Activated CD4-positive, alpha-beta T cell treated with anti-CD3 and anti-CD28 coated beads, Interleukin-2, amount 50 U/mL, for 16 hours (primary cell): ENCODE measurements at regions not wholly inside any gene's neighbourhood (a gene's known extent, or its start where the extent isn't known, plus 50 kb on each side); places are given as distances from the start of the nearest gene placed in this dataset.

Experiments used
- DNase-seq: peaks from one replicate; pipeline ENCODE4 v3.0.0-alpha.2; 2020

GRCh38 chr9:82598241-82599039 is 464.5 kb downstream of the RASEF start:
- no peak for DNase-seq

DNA sequence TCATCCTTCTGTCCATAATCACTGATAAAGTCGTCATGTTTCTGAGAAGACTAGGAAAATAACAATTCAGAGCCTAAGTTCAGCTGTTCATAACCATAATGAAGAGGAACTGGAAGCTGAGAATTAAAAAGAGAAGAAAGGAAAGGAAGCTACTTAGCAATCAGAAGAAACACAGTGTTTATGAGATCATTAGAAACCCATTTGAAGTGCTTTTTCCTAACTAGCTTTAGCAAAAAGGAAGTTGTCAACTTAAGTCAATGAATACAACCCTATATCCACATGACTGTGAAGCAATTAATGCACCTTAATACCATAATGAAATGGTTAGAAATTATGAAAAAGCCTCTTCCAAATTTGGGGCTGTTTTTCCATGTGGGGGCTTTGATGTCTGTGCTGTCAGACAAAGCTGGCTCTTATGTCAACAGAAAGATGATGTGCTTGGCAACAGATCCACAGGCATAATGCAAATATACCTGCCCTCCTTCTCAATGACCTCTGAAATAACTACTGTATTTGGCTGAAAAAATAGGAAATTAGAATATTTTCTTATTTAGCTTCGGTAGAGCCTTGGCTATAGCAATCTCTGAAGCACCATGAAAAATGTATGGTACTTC is 463.5 kb downstream of the RASEF start:
- no peak for DNase-seq

DNA sequence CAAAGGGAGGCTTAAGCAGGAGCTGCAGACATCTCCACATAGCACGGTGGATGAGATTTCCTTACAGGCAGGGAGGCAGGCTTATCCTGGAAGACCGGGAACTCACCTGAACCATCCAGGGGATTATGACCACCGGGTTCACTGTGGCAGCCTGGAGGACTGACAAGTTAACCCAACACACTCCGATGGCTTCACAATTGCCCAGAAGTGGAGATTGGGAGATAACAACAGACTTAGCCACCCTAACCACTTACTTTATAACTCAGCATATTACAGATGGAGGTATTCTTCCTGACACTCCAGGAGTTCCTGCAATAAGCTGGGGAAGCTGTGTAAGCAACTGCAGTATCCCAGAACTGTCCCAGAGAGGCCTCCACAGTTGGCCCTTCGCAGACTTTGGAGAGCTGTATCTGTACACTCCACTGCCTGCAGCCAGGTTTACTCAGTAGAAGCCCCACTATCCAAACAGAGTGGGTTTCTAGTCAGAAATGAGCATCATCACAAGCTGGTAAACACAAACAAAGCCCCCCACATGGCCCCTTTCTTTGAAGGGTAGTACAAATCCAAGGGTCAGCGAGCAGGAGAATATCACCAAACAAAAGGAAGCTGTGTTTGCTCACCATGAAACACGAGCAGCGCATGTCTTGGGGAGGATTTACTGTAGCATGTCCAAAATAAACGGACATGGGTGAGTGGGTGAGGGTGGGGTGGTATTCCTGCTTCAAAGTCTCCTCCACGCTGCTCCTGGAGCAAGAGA is 462.2 kb downstream of the RASEF start:
- DNase-seq = no peak

GRCh38 chr9:82601293-82601771 is 461.6 kb downstream of the RASEF start:
- no peak for DNase-seq

- no peak for DNase-seq
These were observed 457.8 kb downstream of the RASEF start for GRCh38 chr9:82604947-82605656.

GRCh38 chr9:82605657-82606031 is 457.3 kb downstream of the RASEF start:
- DNase-seq = no peak

GRCh38 chr9:82606071-82606470 is 456.9 kb downstream of the RASEF start:
- no peak for DNase-seq

GRCh38 chr9:82606492-82607382 is 456.2 kb downstream of the RASEF start:
- peak; percentile 20 for DNase-seq

GRCh38 chr9:82608487-82608886 is 454.5 kb downstream of the RASEF start:
- DNase-seq = no peak

DNA sequence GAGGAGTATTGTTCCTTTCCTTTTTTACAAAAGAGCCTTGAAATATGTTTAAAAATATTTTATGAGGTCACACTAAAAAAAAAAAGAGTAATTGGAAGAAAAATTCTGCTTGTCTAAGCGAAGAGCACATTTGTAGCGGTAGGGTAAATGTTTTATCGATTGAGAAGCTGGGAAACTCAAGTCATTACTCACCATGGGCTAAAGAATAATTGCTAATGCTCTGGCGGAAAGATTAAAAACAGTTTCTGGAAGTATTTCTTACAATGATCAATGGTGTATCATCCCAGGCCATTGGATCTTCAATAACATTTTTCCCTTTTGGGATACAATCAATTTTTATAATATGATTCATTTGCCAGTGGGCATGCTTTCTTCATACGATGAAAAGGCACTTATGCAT is 450.0 kb downstream of the RASEF start:
- no peak for DNase-seq

DNA sequence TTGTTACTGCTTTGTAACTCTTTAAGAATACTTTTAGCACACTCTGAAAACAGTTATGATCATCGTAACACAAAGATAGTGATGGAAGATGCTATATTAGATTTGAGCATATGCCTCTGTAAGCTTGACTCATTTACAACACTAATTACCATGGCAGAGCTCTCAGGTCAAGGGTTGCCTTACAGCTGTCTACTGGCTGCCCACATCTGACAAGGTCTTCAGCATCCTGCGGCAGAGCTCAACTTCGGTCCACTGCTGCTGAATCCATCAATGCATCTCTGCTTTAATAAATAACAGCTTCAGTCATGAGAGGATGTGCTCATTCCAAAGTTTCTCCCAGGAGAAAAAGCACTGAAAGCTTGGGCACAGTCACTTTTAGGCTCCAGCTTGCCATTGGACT is 449.4 kb downstream of the RASEF start:
- no peak for DNase-seq

GRCh38 chr9:82616545-82616944 is 446.4 kb downstream of the RASEF start:
- DNase-seq = no peak

GRCh38 chr9:82621447-82621846 is 441.5 kb downstream of the RASEF start:
- DNase-seq = no peak

GRCh38 chr9:82637368-82637767 is 425.6 kb downstream of the RASEF start:
- no peak for DNase-seq

DNA sequence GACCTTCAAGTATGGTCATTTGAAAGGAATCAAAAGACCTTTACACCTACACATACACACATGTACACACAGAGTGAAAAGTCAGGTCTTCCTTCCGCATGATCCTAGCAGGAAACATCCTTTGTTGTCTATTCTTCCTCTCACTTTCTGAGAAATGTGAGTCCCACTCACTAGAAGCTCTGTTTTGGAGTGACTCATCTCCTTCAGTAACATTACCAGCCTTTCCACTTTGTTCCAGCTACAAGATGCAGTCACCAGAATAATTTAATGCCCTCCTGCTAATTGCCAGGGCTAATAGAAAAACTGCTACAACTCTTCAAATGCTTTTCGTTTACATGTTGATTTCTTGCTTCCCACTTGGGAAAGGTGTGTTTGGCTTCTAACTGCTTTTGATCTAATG is 417.3 kb downstream of the RASEF start:
- no peak for DNase-seq

DNA sequence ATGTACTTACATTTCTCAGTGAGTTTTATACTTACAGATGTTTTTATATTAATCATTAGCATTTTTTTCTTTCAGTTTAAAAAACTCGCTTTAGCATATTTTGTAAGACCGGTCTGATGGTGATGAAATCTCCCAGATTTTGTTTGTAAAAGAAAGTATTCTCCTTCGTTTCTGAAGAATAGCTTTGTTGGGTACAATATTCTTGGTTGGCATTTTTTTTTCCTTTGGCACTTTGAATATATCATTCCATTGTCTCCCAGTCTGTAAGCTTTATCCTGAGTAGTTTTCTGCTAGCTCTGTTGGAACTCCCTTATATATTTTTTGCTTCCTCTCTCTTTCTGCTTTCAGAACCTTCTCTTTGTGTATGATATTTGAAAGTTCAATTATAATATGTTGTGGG is 412.6 kb downstream of the RASEF start:
- no peak for DNase-seq

DNA sequence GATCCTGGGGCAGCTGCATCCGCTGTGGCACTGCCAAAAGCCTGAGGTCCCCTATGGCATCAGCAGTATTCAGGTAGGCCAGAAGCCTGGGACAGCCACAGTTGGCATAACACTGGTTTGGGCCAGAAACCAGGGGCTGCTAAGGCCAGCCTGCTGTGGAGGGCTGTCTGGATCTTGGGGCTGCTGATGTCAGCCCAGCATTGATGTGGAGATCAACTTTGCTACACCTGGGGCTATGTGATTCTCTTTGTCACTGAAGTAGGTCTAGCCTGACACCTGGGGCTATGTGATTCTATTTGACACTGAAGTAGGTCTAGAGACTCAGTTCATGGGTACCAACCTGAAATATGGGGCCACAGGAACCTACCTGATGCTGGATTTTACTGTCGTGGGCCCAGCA is 411.5 kb downstream of the RASEF start:
- DNase-seq = no peak

GRCh38 chr9:82665324-82665723 is 397.6 kb downstream of the RASEF start:
- DNase-seq = no peak

DNA sequence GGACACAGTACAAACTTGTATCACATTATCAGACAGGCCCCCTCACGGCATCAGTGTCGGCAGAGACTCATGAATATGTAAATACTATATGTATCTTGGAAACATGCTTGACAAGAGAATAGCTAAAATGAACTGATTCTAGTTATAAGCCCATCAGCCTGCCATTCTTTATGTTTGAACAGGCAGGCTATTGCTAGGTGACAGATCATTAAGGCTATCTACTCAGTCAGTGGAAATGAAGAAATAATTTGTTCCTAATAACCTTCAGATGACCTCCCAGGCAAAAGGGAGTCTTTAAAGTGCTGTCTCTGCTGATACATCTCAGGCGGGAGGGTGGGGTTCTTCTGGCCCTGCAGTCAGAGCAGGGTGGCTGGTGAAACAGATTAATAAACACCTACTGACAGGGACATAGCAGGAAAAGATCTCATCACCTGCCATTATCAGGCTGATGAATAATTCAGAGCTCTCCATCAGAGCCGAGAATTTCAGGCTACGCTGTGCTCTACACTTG is 394.2 kb downstream of the RASEF start:
- no peak for DNase-seq

DNA sequence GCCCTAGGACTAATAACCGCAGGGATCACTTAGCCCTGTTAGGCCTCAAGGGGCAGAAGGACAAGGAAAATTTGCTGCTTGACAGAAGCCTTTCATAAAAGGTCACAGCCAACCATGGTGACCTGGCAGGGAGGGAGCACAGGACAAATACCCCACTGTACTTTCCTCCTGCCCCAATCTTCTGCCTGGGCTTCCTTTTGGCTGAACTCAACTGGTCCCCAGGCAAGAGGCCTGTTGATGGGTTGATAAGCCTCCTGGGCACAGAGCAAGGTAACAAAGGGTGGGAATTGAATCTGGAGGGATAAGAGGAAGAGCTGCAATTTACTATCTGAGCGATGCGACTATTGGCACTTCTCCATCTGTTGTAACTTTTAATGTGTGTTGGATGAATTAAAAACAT is 392.9 kb downstream of the RASEF start:
- no peak for DNase-seq

DNA sequence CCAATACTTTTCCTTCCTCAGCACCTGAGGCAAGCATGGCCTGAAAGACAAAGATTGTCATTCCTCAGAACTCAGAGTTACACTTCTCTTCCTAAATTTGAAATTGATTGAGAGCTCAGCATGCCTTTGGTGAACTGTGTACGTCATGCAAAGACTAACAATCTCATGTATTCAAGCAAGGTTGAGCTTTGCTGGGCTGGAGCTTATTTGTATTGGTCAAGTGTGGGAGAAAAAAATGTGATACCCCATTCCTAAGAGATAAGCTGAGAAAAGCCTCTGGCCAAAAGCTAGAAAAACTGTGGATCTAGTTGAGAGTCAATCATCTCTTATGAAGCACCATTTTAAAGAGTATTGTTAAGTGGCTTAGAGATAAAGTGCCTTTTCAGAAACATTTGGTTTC is 392.2 kb downstream of the RASEF start:
- DNase-seq = no peak

DNA sequence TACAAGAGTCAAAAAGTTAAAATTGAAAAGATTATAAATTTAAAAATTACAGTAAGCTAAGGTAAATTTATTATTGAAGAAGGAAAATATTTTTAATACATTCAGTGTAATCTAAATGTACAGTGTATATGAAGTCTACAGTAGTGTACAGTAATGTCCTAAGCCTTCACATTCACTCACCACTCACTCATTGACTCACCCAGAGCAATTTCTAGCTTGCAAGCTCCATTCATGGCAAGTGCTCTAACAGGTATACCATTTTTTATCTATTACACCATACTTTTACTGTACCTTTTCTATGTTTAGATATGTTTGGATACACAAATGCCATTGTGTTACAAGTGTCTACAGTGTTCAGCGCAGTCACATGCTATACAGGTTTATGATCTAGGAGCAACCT is 389.7 kb downstream of the RASEF start:
- no peak for DNase-seq
